NCI-H2171 (cell line): ENCODE measurements at regions not wholly inside any gene's neighbourhood (a gene's known extent, or its start where the extent isn't known, plus 50 kb on each side); places are given as distances from the start of the nearest gene placed in this dataset.

Experiments used
- DNase-seq: peaks from one replicate; lab custom pipeline; 2025; lab: John Stamatoyannopoulos, UW

- DNase-seq: no peak
Measured at GRCh38 chr1:104706631-104707147, 957.0 kb downstream of the AMY1C start.

GRCh38 chr1:104718752-104719151 is 969.1 kb downstream of the AMY1C start:
- no peak for DNase-seq

GRCh38 chr1:104720741-104721140 is 971.0 kb downstream of the AMY1C start:
- DNase-seq: no peak

GRCh38 chr1:104726917-104727316 is 977.2 kb downstream of the AMY1C start:
- no peak for DNase-seq

GRCh38 chr1:104733866-104734265 is 984.2 kb downstream of the AMY1C start:
- DNase-seq: no peak

GRCh38 chr1:104745875-104746274 is 996.2 kb downstream of the AMY1C start:
- DNase-seq: no peak

- no peak for DNase-seq
Measured at GRCh38 chr1:104746994-104747393, 997.3 kb downstream of the AMY1C start.

GRCh38 chr1:104760017-104760416 is 1010.3 kb downstream of the AMY1C start:
- no peak for DNase-seq

GRCh38 chr1:104761961-104762570 is 1012.4 kb downstream of the AMY1C start:
- no peak for DNase-seq

- no peak for DNase-seq
Measured at GRCh38 chr1:104765085-104765484, 1015.4 kb downstream of the AMY1C start.

- DNase-seq: no peak
Measured at GRCh38 chr1:104768466-104768865, 1018.8 kb downstream of the AMY1C start.

GRCh38 chr1:104780470-104781078 is 1030.9 kb downstream of the AMY1C start:
- peak; percentile 46 for DNase-seq

GRCh38 chr1:104785575-104786187 is 1036.0 kb downstream of the AMY1C start:
- no peak for DNase-seq

GRCh38 chr1:104787866-104788510 is 1038.3 kb downstream of the AMY1C start:
- no peak for DNase-seq

GRCh38 chr1:104791030-104791429 is 1041.3 kb downstream of the AMY1C start:
- DNase-seq: no peak

- DNase-seq: no peak
Measured at GRCh38 chr1:104794035-104794434, 1044.3 kb downstream of the AMY1C start.

GRCh38 chr1:104795931-104796330 is 1046.2 kb downstream of the AMY1C start:
- no peak for DNase-seq

- DNase-seq: no peak
Measured at GRCh38 chr1:104797982-104798381, 1048.3 kb downstream of the AMY1C start.

- no peak for DNase-seq
Measured at GRCh38 chr1:104801344-104801743, 1051.6 kb downstream of the AMY1C start.

GRCh38 chr1:104804147-104804546 is 1054.4 kb downstream of the AMY1C start:
- no peak for DNase-seq

GRCh38 chr1:104807590-104807989 is 1057.9 kb downstream of the AMY1C start:
- DNase-seq: no peak

GRCh38 chr1:104825401-104825800 is 1075.7 kb downstream of the AMY1C start:
- no peak for DNase-seq

- DNase-seq: no peak
Measured at GRCh38 chr1:104830534-104830933, 1080.8 kb downstream of the AMY1C start.
